BJ (cell line): ENCODE measurements at regions not wholly inside any gene's neighbourhood (a gene's known extent, or its start where the extent isn't known, plus 50 kb on each side); places are given as distances from the start of the nearest gene placed in this dataset.

ENCODE experiments used
- CTCF ChIA-PET: fragments of 350-600 bp; formaldehyde crosslinking; extraction: SDS; loops from one replicate; lab custom pipeline; 2021; ENCODE audit warnings: antibody characterized with exemption, inconsistent platforms; lab: Yijun Ruan, JAX
- POLR2A ChIA-PET: fragments of 300-600 bp; sonication (Branson Sonifier 250); formaldehyde crosslinking; extraction: SDS; loops from one replicate; lab custom pipeline; 2021; ENCODE audit warnings: antibody characterized with exemption; lab: Charles Lee
- DNase-seq: peaks from one replicate; pipeline ENCODE4 v3.0.0-alpha.2; 2011; ENCODE audit warnings: low read depth
- H3K27me3 ChIP-seq: 2 replicates; pipeline ENCODE4 v1.6.0; 2011; ENCODE audit warnings: low read length; ENCODE audit not compliant: control insufficient read depth, insufficient read depth
- H3K36me3 ChIP-seq: 2 replicates; pipeline ENCODE4 v1.5.1; 2011; ENCODE audit warnings: low read length; ENCODE audit not compliant: control insufficient read depth, insufficient read depth
- H3K4me3 ChIP-seq: 2 replicates; pipeline ENCODE4 v1.5.1; 2011; ENCODE audit warnings: low read depth, mild to moderate bottlenecking, control low read depth, low read length
- CTCF ChIP-seq: IDR thresholded peaks from 2 replicates; pipeline ENCODE4 v1.5.1; 2011; ENCODE audit warnings: low read depth, mild to moderate bottlenecking, control low read depth, inconsistent platforms, low read length, moderate library complexity; ENCODE audit not compliant: insufficient read depth

DNA sequence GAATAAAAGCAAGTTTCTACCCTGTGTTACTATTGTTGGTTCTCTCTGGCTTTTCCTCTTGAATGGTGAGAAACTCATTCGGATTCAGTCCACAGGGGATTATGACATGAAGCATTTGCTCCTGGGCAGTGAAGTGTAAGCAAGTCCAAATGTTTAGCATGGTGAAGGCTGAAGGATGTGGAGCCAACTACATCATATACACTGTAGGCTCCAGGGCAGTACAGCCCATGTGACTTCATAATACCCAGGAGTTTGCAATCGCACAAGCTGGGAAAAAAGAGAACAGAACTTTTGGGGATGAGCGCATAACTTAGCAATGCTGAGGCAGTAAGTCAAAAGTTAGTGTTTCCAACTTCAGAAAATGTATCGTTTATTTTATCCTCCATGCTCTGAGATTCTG lies 695.7 kb upstream of the POU3F3 start:
- Histone ChIP-seq H3K4me3 (no peak overlapping the region), H3K27me3 (no peaks in the 10 kb centered on the region), H3K36me3 (no peaks in the 10 kb centered on the region)
- DNase-seq, result no peak
- POLR2A ChIA-PET, result no interaction called here
- no peak for TF ChIP-seq CTCF
- CTCF ChIA-PET, result no interaction called here

DNA sequence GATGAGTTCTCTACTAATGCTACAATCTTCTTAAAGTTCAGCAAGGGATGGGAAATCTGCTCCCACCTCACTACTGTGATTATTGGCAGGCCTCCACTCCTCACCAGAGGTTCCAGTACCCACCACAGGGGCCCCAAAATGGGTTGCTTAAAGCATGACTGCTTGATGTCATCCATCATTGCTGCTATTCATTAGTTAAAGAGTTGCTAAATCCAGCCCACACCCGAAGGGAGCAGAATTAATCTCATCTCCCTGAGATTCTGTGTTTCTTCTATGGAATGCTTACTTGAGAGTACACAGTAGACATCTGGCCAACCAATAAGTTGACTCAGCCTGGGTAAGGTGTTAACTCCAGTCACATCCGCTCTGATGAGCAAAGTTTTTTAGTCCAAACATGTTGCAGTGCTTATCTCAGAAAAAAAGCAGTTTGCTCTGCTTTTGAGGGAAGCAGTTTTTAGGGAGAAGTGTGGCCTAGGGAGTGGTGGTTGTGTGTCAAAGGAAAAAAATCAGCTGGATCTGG lies 690.2 kb upstream of the POU3F3 start:
- no peak for DNase-seq
- TF ChIP-seq CTCF, result no peak
- Histone ChIP-seq H3K36me3 (no peaks in the 10 kb centered on the region), H3K4me3 (no peak overlapping the region), H3K27me3 (no peaks in the 10 kb centered on the region)
- CTCF ChIA-PET, result no interaction called here
- POLR2A ChIA-PET, result no interaction called here

DNA sequence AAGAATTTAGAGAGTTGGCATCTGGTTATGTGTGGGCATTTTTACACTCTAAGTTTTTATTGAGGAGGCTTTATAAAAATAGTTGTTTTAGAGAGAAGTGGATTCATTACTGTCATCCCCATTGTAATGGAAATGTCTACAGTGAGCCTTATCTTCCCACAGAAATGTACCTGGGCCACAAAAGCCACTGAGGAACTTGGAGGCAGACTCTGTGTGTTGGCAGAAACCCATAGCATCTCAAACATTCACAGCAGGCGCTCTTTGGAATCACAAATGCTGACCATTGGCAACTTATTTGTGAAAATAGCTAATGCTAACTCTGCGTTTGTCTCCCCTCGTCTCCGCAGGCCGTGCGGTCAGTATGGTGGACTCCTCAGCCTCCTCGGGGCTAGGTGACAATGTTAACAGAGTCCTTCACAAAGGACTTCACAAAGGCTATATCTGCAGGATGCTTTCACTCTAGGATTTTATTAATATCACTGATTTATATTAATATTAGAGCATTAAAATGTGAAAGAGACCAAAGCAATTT lies 689.1 kb upstream of the POU3F3 start:
- DNase-seq, result no peak

DNA sequence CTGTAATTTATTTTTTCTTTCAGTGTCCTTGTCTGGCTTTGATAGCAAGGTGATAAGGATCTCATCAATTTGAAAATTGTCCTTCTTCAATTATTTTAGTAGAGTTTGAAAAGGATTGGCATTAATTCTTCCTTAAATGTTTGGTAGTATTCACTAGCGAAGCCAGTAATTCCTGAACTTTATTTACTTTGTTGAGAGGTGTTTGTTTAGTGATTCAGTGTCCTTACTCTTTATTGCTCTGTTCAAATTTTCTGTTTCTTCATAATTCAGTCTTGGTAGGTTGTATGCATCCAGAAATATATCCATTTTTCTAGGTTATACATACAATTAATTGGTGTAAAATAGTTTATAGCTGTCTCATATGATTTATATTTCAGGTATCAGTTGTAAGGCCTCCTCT lies 676.7 kb upstream of the POU3F3 start:
- POLR2A ChIA-PET, result no interaction called here
- CTCF ChIA-PET, result no interaction called here

More for the DNA sequence above, 689.1 kb upstream of the POU3F3 start:
- Histone ChIP-seq H3K4me3 (no peak overlapping the region), H3K27me3 (no peaks in the 10 kb centered on the region), H3K36me3 (no peaks in the 10 kb centered on the region)
- ChIA-PET CTCF (no interaction called here), POLR2A (no interaction called here)
- TF ChIP-seq CTCF, result no peak

GRCh38 chr2:104179644-104180043 lies 674.3 kb upstream of the POU3F3 start:
- Histone ChIP-seq H3K27me3 (no peaks in the 10 kb centered on the region), H3K4me3 (no peak overlapping the region), H3K36me3 (no peaks in the 10 kb centered on the region)
- no peak for DNase-seq
- CTCF ChIA-PET, result interaction anchor here (0.7 kb wide), 1 partner anchor 438 kb away, joined by 3 read pairs; no protein-coding TSS in a partner anchor
- POLR2A ChIA-PET, result no interaction called here
- TF ChIP-seq CTCF, result no peak

More for the DNA sequence above, 676.7 kb upstream of the POU3F3 start:
- no peaks in the 10 kb centered on the region for H3K27me3 ChIP-seq
- no peak for TF ChIP-seq CTCF
- H3K36me3 ChIP-seq, result no peaks in the 10 kb centered on the region
- DNase-seq, result no peak
- no peak overlapping the region for H3K4me3 ChIP-seq
